ENCODE measurements at regions not wholly inside any gene's neighbourhood (a gene's known extent, or its start where the extent isn't known, plus 50 kb on each side); places are given as distances from the start of the nearest gene placed in this dataset.

- no peak overlapping the region for H2AK5ac ChIP-seq (ENCODE audit: low read depth, low read length)
- no peak overlapping the region for H4K8ac ChIP-seq (ENCODE audit: low read depth in 2 of 2, low read length in 2 of 2)
- no CpG with 5 or more reads among the region's 2 CpGs for WGBS, 2 experiments (ENCODE audit: extremely low coverage in 2 of 2, insufficient read length in 1 of 2)
- BruUV-seq (replicated peaks), result no TSS peak
- dilution Hi-C loops (cut with HindIII; ENCODE audit: low sequenced_read_pairs, unreplicated experiment) (no loop called here), intact Hi-C loops (cut with micrococcal nuclease) (no loop called here), in situ Hi-C loops (cut with MboI; ENCODE audit: low sequenced_read_pairs) (loop anchor here (25.0 kb wide), 1 partner anchor 1206 kb away; no protein-coding TSS in a partner anchor)
- H2BK120ac ChIP-seq (ENCODE audit: low read depth, low read length), result peak overlapping the region; percentile 77; the same call in 1 of the 2 replicates
- H2AFZ ChIP-seq (replicated peaks; ENCODE audit: low read length, poor library complexity), result peak overlapping the region; percentile 49
- ChIA-PET CTCF (no interaction called here), POLR2A (ENCODE audit: unreplicated experiment) (no interaction called here)
- H3K9me1 ChIP-seq (ENCODE audit: insufficient read depth, low read length), result peaks cover 4% of the 10 kb centered on the region; the same call in 1 of the 2 replicates
- no peak overlapping the region for H3K9ac ChIP-seq (ENCODE audit: low read depth, low read length)
- no peaks in the 10 kb centered on the region for H3K27me3 ChIP-seq (ENCODE audit: control insufficient read depth, insufficient read depth, low read length)
- peak overlapping the region; percentile 29 for H2BK5ac ChIP-seq (ENCODE audit: low read depth, low read length, poor library complexity, severe bottlenecking)
- no peak for TF ChIP-seq ELK1 (IDR thresholded peaks at IDR 0.05; ENCODE audit: borderline replicate concordance, low read depth, low read length)
- 0 out of 2 replicates have a peak, but pooled peaks have one; percentile 17 for TF ChIP-seq USF2 (IDR thresholded peaks at IDR 0.05; ENCODE audit: low read depth, low read length)
- H4K20me1 ChIP-seq (ENCODE audit: insufficient read depth, low read length), result no peaks in the 10 kb centered on the region
- peak overlapping the region; percentile 72 for H4K5ac ChIP-seq (ENCODE audit: low read depth, low read length)
- H4K91ac ChIP-seq (ENCODE audit: insufficient read depth, low read depth, low read length), result no peak overlapping the region; the same call in 1 of the 2 replicates
- no peaks in the 10 kb centered on the region for H3K79me1 ChIP-seq (ENCODE audit: low read depth in 1 of 2, low read length in 2 of 2)
- no peak overlapping the region for H3K4me3 ChIP-seq (ENCODE audit: insufficient read depth, low read depth, low read length)
- H2BK20ac ChIP-seq (ENCODE audit: low read depth, low read length), result peak overlapping the region; percentile 76; the same call in 1 of the 2 replicates
- ATAC-seq (ENCODE audit: low read depth), result no peak
- H3K56ac ChIP-seq (ENCODE audit: extremely low read depth, insufficient read depth, low read length), result no peak overlapping the region
- H3K27ac ChIP-seq (ENCODE audit: insufficient read depth, low read length), result no peak overlapping the region
- H3K4me1 ChIP-seq (ENCODE audit: control insufficient read depth, insufficient read depth, low read length), result peaks cover 17% of the 10 kb centered on the region
- H3K18ac ChIP-seq (ENCODE audit: low read depth, low read length), result peak overlapping the region; percentile 61; the same call in 1 of the 2 replicates
- peak; percentile 66 for DNase-seq
- H3K9me3 ChIP-seq (ENCODE audit: control insufficient read depth, insufficient read depth, low read length), result no peaks in the 10 kb centered on the region
- H3K14ac ChIP-seq (replicated peaks; ENCODE audit: low read depth, low read length), result no peak overlapping the region
- H2BK15ac ChIP-seq (ENCODE audit: low read depth, low read length), result peak overlapping the region; percentile 34; the same call in 1 of the 3 replicates
- no peak overlapping the region for H3K23ac ChIP-seq (ENCODE audit: low read depth, low read length)
- H2AK9ac ChIP-seq (replicated peaks; ENCODE audit: low read depth, low read length, poor library complexity), result no peak overlapping the region
- H3K4me2 ChIP-seq (ENCODE audit: low read depth, low read length), result no peak overlapping the region
- H3K36me3 ChIP-seq (ENCODE audit: control insufficient read depth, insufficient read depth, low read length), result no peaks in the 10 kb centered on the region
- peak overlapping the region; percentile 68; the same call in 1 of the 2 replicates for H3K4ac ChIP-seq (ENCODE audit: low read depth, low read length)
Measured at GRCh38 chr10:10818082-10818481, 199.6 kb upstream of the CELF2 start.

Data from IMR-90 (cell line).